GM19463 (cell line): ENCODE measurements at regions not wholly inside any gene's neighbourhood (a gene's known extent, or its start where the extent isn't known, plus 50 kb on each side); places are given as distances from the start of the nearest gene placed in this dataset.

Source experiments
- ATAC-seq: cut with Tn5 transposase; IDR thresholded peaks from one replicate; pipeline ENCODE4 v1.9.1; 2021; ENCODE audit warnings: mild to moderate bottlenecking, moderate library complexity; ENCODE audit not compliant: unreplicated experiment

DNA sequence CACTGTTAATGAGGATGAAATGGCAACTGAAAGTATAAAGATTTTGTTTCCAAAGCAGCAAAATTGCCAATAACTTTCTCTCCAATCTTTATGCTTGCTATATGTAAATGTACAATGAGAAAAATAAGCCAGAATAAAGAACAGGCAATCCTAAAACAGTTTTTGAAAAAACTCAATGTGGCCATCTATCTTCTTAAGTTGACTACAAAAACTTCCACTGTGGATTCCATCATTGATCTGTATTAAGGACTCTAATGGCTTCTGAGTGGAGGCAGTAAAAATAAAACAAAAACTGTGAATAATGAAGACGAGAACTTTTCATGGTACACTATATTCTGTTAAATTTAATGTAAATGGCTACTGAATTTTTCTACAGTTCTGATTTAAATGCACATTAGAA lies 382.9 kb downstream of the TMEM232 start:
- ATAC-seq = no peak

DNA sequence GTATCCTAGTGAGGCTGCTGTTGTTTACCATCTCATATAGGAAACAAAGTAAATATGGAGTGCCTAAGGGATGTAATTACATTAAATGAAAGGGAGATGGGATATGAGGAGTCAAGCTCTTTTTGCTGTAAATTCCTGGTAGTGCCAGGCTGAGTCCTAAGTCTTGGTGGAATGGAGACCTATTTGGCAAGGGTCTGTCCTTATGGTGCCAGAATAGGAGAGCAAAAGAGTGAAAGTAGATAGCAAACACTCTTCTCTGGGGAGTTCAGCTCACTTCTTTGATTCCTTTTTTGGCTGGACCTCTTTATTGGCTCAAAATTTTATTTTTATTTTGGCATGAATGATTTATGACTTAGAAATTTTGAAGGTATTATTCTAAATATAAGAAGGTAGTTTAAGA lies 380.8 kb downstream of the TMEM232 start:
- ATAC-seq = no peak

DNA sequence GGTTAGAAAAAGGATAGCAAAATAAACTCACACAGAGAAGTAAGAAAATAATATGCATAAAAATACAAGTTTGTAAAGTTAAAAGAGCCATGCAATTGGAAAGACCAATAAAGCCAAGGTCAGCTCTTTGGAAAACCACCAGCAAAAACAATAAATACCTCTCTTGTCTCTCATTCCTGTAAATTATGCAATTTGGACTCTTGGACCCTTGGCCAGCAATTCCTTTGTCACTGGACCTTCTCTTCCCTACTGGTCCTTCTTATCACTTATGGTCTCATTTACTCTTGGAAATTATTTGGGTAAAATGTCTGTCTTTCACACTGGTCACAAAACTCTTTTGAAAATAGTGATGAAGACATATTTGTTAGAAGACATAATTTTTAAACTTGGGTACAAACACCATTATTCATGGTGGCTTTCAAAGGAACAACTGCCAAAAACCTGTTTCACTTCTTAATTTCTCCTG lies 379.5 kb downstream of the TMEM232 start:
- no peak for ATAC-seq

DNA sequence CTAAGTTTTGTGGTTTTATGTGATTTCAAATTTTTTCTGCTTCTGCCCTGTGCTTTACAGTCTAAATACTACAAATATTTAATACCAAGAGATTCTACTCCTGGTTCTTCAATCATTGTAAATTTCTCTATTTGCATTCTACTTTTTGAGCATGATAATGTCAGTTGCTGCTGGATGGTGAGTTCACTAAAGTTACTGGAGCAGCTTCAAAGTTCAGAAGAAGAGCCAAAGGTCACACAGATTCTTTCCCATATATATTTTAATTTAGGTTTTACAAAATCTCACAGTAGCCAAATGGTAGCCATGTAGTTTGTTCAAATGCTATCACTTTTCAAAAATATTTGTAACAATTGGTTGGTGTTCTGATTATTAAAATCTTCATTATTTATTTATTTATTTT lies 378.7 kb downstream of the TMEM232 start:
- ATAC-seq = no peak

DNA sequence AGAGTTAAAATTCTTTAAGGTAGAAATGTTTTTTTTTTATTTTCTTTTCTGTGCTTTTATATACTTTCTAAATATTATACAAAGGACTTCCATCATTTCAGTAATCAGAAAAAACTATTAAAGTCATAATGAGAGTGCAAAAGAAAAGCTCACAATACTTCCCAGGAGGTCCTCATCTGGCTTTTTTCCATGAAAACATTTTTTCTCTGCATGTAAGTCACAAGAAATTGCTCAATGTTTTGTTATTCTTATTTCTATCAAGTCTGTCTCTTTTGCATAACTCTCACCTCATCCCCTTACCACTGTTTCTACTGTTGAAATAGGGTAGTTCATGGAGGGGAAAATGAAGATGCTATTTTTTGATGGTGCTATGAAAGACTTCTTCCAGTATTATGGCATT lies 375.0 kb downstream of the TMEM232 start:
- no peak for ATAC-seq

DNA sequence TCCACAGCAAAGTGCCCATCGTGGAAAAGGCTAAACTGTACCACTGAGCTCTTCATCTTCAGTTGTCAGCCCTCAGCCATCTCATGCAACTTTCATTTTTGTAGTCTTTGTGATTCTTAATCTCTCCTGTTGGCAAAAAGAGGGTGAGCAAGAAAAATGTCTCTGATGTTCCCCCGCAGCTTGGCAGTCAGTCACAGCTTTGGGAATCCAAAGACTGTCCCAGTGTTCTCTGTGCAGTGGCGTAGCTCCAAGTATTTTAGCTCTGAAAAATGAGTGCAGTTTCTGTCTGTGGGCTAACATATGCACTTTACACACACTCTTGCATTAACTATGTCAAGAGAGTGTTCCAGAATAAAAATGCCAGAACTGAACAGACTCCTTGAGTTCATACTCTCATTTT lies 372.2 kb downstream of the TMEM232 start:
- ATAC-seq = no peak

DNA sequence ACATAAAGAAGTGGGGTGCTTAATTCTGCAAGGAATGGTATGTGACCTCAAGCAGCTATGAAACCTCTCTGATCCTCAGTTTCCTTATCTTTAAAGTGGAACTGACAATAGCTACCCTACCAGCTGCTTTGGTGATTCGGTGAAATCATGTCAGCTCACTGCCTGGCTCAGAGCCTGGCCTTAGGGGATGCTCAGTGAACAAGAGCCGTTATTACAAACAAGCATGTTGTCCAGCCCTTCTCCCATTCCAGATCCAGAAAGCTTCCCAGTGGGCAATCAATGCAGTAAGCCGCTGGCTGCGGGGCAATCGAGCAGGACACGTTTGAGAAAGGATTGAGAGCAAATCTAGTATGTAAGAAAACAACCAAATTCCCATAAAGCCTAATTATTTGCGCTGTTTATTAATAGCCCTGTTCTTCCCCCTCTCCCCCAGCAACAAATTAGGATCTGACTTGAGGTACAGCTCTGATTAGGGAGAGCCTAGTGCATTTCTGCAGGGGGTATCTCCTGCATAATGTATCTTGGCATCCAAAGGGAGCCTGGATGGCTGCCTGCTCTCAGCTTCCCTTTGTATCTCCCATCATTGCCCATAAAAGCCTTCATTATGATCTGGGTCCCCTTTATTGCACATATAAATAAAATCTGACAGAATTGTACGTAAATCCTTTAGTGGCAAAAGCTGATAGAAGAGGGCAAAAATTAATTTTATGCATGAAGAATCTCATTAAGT lies 371.4 kb downstream of the TMEM232 start:
- no peak for ATAC-seq

DNA sequence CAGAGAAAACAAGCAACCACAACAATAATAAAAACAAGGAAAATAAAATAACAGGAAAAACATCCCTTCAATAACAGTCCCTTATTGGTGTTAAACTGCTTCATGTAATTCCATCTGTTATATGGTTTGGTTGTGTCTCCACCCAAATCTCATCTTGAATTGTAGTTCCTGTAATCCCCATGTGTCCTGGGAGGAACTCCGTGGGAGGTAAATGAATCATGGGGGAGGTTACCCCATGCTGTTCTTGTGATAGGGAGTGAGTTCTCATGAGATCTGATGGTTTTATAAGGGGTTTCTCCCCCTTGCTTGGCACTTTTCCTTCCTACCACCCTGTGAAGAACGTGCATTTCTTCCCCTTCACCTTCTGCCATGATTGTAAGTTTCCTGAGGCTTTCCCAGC lies 369.8 kb downstream of the TMEM232 start:
- ATAC-seq = no peak

DNA sequence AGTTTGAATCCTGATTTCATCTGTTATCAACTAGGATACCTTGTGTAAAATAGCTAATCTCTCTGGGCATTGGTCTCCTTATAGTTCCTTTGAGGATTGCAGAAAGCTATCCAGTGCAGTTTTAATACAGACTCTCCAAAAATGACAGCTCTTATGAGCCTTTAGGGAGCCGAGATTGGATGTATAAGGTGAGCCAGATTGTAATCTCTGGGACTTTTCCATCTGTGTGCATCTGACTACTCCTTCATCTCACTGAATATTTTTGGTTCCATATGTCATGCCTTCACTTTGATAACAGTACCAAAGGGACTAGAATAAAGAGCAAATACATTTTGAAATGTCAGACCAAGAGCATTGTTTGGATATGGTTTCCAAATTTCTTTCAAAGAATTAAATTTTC lies 367.2 kb downstream of the TMEM232 start:
- no peak for ATAC-seq

DNA sequence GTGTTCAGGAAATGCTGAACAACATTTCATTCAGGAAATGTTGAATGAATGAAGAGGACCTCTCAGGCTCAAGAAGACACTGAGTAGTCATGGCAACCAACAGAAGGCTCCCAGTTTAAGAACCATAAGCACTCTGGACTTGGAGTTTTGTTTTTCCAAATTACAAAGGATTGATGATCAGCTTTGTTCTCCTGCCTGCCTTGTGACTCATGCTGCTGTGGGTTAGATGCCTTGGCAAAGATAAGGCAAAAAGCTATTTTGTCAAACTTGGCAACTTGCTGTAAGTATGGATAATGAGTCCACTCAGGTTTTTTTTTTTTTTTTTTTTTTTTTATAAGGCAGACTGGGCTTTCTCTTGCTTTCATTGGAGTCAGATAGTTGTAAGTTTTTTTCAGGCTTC lies 365.0 kb downstream of the TMEM232 start:
- no peak for ATAC-seq

DNA sequence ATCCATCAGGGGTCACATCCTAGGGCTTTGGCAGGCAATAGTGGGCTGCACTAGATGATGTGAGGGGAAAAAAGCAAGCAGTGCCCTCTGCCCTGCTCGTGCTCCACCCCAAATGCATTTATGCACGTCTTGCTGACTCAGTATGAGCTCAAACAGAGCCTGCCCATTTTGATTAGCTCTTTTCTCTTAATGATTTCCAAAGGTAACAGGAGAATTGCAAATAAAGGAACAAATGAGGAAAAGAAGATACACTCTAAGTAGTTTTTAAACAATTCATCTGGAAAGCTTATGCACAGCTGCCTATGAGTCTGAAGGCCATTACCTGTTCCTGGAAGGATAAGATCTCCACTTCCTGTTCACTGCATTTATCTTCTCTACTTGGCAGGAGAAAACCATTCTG lies 364.2 kb downstream of the TMEM232 start:
- no peak for ATAC-seq

DNA sequence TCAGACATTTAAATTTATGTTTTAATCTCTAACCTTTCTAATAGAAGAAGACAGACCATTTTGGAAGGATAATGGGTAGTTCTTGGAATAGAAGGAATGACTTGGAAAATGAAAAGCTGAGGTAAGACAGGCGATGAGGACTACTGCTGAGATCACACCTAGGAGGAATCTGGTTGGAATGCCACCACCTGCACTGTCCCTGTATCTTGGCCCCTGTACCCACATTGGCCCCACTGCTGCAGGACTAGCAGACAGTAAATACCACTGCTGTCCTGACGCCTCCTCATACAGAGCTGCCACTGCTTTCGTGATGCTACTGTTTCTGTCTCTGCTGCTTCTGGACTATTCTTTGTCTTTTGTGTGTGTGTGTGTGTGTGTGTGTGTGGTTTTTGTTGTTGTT lies 359.8 kb downstream of the TMEM232 start:
- no peak for ATAC-seq
